Muscle of back (tissue), 3 donors: ENCODE measurements at regions not wholly inside any gene's neighbourhood (a gene's known extent, or its start where the extent isn't known, plus 50 kb on each side); places are given as distances from the start of the nearest gene placed in this dataset.

Experiments used
- DNase-seq, 3 donors: peaks; one replicate each; pipeline versions ENCODE4 v3.0.0 to v3.0.0-alpha.2; 2013

- DNase-seq: no peak
Observed at GRCh38 chr6:114793428-114793827, 450.6 kb upstream of the HS3ST5 start.

GRCh38 chr6:114785235-114786127, 442.7 kb upstream of the HS3ST5 start:
- no peak for DNase-seq

- no peak for DNase-seq
Observed at GRCh38 chr6:114783783-114784182, 441.0 kb upstream of the HS3ST5 start.

- no peak for DNase-seq
Observed at GRCh38 chr6:114783083-114783482, 440.3 kb upstream of the HS3ST5 start.

- DNase-seq: no peak
Observed at GRCh38 chr6:114764866-114765265, 422.0 kb upstream of the HS3ST5 start.

- no peak for DNase-seq
Observed at GRCh38 chr6:114762145-114762544, 419.3 kb upstream of the HS3ST5 start.

- DNase-seq: peak; percentile 34 to 75 (median 67)
Observed at GRCh38 chr6:114747995-114748625, 405.3 kb upstream of the HS3ST5 start.

- peak in 2 of 3 donors; percentile 11 to 17 for DNase-seq
Observed at GRCh38 chr6:114740547-114740946, 397.7 kb upstream of the HS3ST5 start.

GRCh38 chr6:114739656-114740055, 396.8 kb upstream of the HS3ST5 start:
- no peak for DNase-seq

GRCh38 chr6:114735025-114735735, 392.4 kb upstream of the HS3ST5 start:
- peak; percentile 19 to 62 (median 26) for DNase-seq

- DNase-seq: no peak
Observed at GRCh38 chr6:114733596-114733995, 390.8 kb upstream of the HS3ST5 start.

- no peak for DNase-seq
Observed at GRCh38 chr6:114718716-114719270, 376.0 kb upstream of the HS3ST5 start.

- no peak for DNase-seq
Observed at GRCh38 chr6:114718186-114718585, 375.4 kb upstream of the HS3ST5 start.

GRCh38 chr6:114714836-114715507, 372.1 kb upstream of the HS3ST5 start:
- no peak for DNase-seq

GRCh38 chr6:114713690-114714089, 370.9 kb upstream of the HS3ST5 start:
- DNase-seq: no peak

- DNase-seq: no peak
Observed at GRCh38 chr6:114712129-114712662, 369.4 kb upstream of the HS3ST5 start.

- DNase-seq: peak in 1 of 3 donors; percentile 1
Observed at GRCh38 chr6:114707081-114707620, 364.3 kb upstream of the HS3ST5 start.

GRCh38 chr6:114690625-114691024, 347.8 kb upstream of the HS3ST5 start:
- DNase-seq: no peak

- DNase-seq: no peak
Observed at GRCh38 chr6:114659513-114659912, 316.7 kb upstream of the HS3ST5 start.

GRCh38 chr6:114651611-114652010, 308.8 kb upstream of the HS3ST5 start:
- DNase-seq: peak in 2 of 3 donors; percentile 24 to 59

GRCh38 chr6:114650891-114651290, 308.1 kb upstream of the HS3ST5 start:
- DNase-seq: no peak
